Trophoblast cell (in vitro differentiated cells and primary cell): ENCODE measurements at regions not wholly inside any gene's neighbourhood (a gene's known extent, or its start where the extent isn't known, plus 50 kb on each side); places are given as distances from the start of the nearest gene placed in this dataset.
A peak's percentile ranks its signal among the peaks of the same experiment; 100 is the strongest.
"Not testable (repeated sequence)": the region's sequence is repeated elsewhere in the genome, so short reads cannot be mapped to it uniquely, and the experiment has no call there.

ENCODE experiments used
- DNase-seq, 2 donors: peaks; one replicate each; pipeline ENCODE4 v3.0.0-alpha.2; 2016
- H2AFZ ChIP-seq: 2 replicates; pipeline ENCODE4 v1.6.1; 2013; ENCODE audit warnings: low read length, moderate library complexity, mild to moderate bottlenecking; ENCODE audit not compliant: insufficient read depth, poor library complexity
- H2AK5ac ChIP-seq: 2 replicates; pipeline ENCODE4 v1.6.1; 2013; ENCODE audit warnings: mild to moderate bottlenecking, low read length
- H2BK120ac ChIP-seq: 2 replicates; pipeline ENCODE4 v1.6.1; 2013; ENCODE audit warnings: low read length, mild to moderate bottlenecking, moderate library complexity; ENCODE audit not compliant: insufficient read depth, poor library complexity
- H2BK12ac ChIP-seq: 2 replicates; pipeline ENCODE4 v1.6.1; 2013; ENCODE audit warnings: mild to moderate bottlenecking, low read length, moderate library complexity
- H2BK5ac ChIP-seq: 2 replicates; pipeline ENCODE4 v1.6.1; 2013; ENCODE audit warnings: low read length, low read depth, moderate library complexity, mild to moderate bottlenecking; ENCODE audit not compliant: poor library complexity
- H3K14ac ChIP-seq: 2 replicates; pipeline ENCODE4 v1.6.1; 2013; ENCODE audit warnings: mild to moderate bottlenecking, low read length
- H3K18ac ChIP-seq: 2 replicates; pipeline ENCODE4 v1.6.1; 2013; ENCODE audit warnings: mild to moderate bottlenecking, low read length
- H3K23ac ChIP-seq: 2 replicates; pipeline ENCODE4 v1.6.1; 2013; ENCODE audit warnings: low read length
- H3K27ac ChIP-seq: 2 replicates; pipeline ENCODE4 v1.5.1; 2013; ENCODE audit warnings: low read depth, mild to moderate bottlenecking, inconsistent platforms, low read length, moderate library complexity
- H3K27me3 ChIP-seq: 2 replicates; pipeline ENCODE4 v1.6.1; 2013; ENCODE audit warnings: inconsistent platforms, mild to moderate bottlenecking, low read length, moderate library complexity; ENCODE audit not compliant: insufficient read depth
- H3K36me3 ChIP-seq, 2 experiments: 1 replicate in 1 of 2; 2 replicates in 1 of 2; pipeline ENCODE4 v1.6.1; 2013; ENCODE audit warnings: low read length in 2 of 2, mild to moderate bottlenecking in 2 of 2, moderate library complexity in 1 of 2; ENCODE audit not compliant: insufficient read depth in 2 of 2, control insufficient read depth in 1 of 2
- H3K4ac ChIP-seq: 2 replicates; pipeline ENCODE4 v1.6.1; 2013; ENCODE audit warnings: low read depth, mild to moderate bottlenecking, low read length, moderate library complexity
- H3K4me1 ChIP-seq, 2 experiments: 1 replicate in 1 of 2; 2 replicates in 1 of 2; pipeline ENCODE4 v1.6.1; 2013; ENCODE audit warnings: low read length in 2 of 2, mild to moderate bottlenecking in 2 of 2, moderate library complexity in 1 of 2; ENCODE audit not compliant: insufficient read depth in 2 of 2, control insufficient read depth in 1 of 2
- H3K4me2 ChIP-seq: 2 replicates; pipeline ENCODE4 v1.6.1; 2013; ENCODE audit warnings: inconsistent platforms, mild to moderate bottlenecking, low read length, moderate library complexity
- H3K4me3 ChIP-seq: 2 replicates; pipeline ENCODE4 v1.5.1; 2013; ENCODE audit warnings: mild to moderate bottlenecking, low read depth, low read length, inconsistent platforms
- H3K79me1 ChIP-seq: one replicate; pipeline ENCODE4 v1.6.1; 2013; ENCODE audit warnings: low read length
- H3K79me2 ChIP-seq: 2 replicates; pipeline ENCODE4 v1.6.1; 2013; ENCODE audit warnings: low read length, mild to moderate bottlenecking; ENCODE audit not compliant: control insufficient read depth, insufficient read depth, poor library complexity
- H3K9ac ChIP-seq: 2 replicates; pipeline ENCODE4 v1.6.1; 2013; ENCODE audit warnings: mild to moderate bottlenecking, low read length
- H3K9me3 ChIP-seq: 2 replicates; pipeline ENCODE4 v1.6.1; 2013; ENCODE audit warnings: low read depth, mild to moderate bottlenecking, control low read depth, inconsistent platforms, low read length; ENCODE audit not compliant: insufficient read depth
- H4K12ac ChIP-seq: 2 replicates; pipeline ENCODE4 v1.6.1; 2013; ENCODE audit warnings: low read depth, mild to moderate bottlenecking, low read length, moderate library complexity
- H4K8ac ChIP-seq: 2 replicates; pipeline ENCODE4 v1.6.1; 2013; ENCODE audit warnings: low read depth, mild to moderate bottlenecking, low read length, moderate library complexity
- H4K91ac ChIP-seq: one replicate; pipeline ENCODE4 v1.6.1; 2013; ENCODE audit warnings: low read depth, mild to moderate bottlenecking, low read length, moderate library complexity
- WGBS: extraction: QIAGEN DNeasy Blood & Tissue Kit; methylation state at CpG from one replicate; pipeline ENCODE4 v1.1.7; 2013; ENCODE audit warnings: missing lambda C conversion rate; ENCODE audit not compliant: insufficient read length, insufficient coverage; ENCODE audit errors: extremely low coverage; 5-methylcytosine and 5-hydroxymethylcytosine counted together

DNA sequence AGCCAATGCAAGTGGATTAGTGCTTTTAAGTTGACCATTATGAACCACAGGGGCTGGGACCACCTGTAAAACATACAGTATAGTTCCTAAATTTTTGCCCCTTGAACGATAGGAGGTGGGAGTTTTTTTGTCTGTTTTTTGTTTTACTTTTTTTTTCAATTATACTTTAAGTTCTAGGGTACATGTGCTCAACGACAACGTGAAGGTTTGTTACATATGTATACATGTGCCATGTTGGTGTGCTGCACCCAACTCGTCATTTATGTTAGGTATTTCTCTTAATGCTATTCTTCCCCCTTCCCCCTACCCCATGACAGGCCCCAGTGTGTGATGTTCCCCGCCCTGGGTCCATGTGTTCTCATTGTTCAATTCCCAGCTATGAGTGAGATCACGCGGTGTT is 1797.9 kb upstream of the PIK3C3 start:
- Histone ChIP-seq H3K14ac (no peak overlapping the region), H2BK5ac (no peak overlapping the region), H3K4me3 (no peak overlapping the region), H3K79me1 (no peaks in the 10 kb centered on the region), H3K79me2 (no peaks in the 10 kb centered on the region), H2AFZ (no peak overlapping the region), H3K4me2 (no peak overlapping the region), H3K4ac (no peak overlapping the region), H4K91ac (no peak overlapping the region), H4K12ac (no peak overlapping the region), H3K9me3 (no peaks in the 10 kb centered on the region), H2BK120ac (no peak overlapping the region), H3K9ac (no peak overlapping the region), H3K18ac (no peak overlapping the region), H4K8ac (no peak overlapping the region), H3K36me3 (no peaks in the 10 kb centered on the region), H3K27ac (no peak overlapping the region), H2BK12ac (no peak overlapping the region), H3K23ac (no peak overlapping the region), H3K27me3 (no peaks in the 10 kb centered on the region), H3K4me1 (no peaks in the 10 kb centered on the region), H2AK5ac (no peak overlapping the region)
- no CpG with 5 or more reads among the region's 7 CpGs for WGBS
- no peak for DNase-seq

DNA sequence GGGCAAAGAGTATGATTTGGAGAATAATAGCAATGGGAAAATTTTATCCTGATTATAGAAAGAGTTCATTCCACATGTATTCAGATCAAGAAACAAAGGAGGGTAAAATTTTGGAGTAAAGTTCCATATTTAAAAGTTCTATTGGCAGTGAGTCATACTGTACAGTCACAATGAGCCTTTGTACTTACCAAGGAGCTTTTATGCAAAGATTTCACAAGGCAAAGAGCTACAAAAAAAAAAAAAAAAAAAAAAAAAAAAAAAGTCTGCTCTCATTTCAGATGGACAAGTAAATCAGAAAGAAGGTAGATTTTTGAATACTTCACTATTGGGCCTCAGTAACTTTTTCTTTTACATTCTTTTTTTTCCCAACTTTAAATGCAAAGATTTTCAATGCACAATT is 1802.2 kb upstream of the PIK3C3 start:
- Histone ChIP-seq H2BK12ac (no peak overlapping the region), H3K9ac (no peak overlapping the region), H3K4me1 (no peaks in the 10 kb centered on the region), H3K18ac (no peak overlapping the region), H3K27ac (no peak overlapping the region), H4K91ac (no peak overlapping the region), H3K23ac (no peak overlapping the region), H4K12ac (no peak overlapping the region), H2BK120ac (no peak overlapping the region), H3K27me3 (no peaks in the 10 kb centered on the region), H3K79me2 (no peaks in the 10 kb centered on the region), H3K79me1 (no peaks in the 10 kb centered on the region), H3K4ac (no peak overlapping the region), H2BK5ac (no peak overlapping the region), H4K8ac (no peak overlapping the region), H3K9me3 (no peaks in the 10 kb centered on the region), H2AFZ (no peak overlapping the region), H3K4me3 (no peak overlapping the region), H2AK5ac (no peak overlapping the region), H3K36me3 (no peaks in the 10 kb centered on the region), H3K4me2 (no peak overlapping the region), H3K14ac (no peak overlapping the region)
- no peak for DNase-seq

GRCh38 chr18:40148960-40149359 is 1806.1 kb upstream of the PIK3C3 start:
- WGBS = no CpG with 5 or more reads among the region's 4 CpGs
- no peak overlapping the region for H2BK12ac ChIP-seq
- H2BK120ac ChIP-seq = no peak overlapping the region
- no peaks in the 10 kb centered on the region for H3K27me3 ChIP-seq
- H4K8ac ChIP-seq = no peak overlapping the region
- no peak overlapping the region for H3K23ac ChIP-seq
- H3K4ac ChIP-seq = no peak overlapping the region
- no peaks in the 10 kb centered on the region for H3K79me1 ChIP-seq
- no peaks in the 10 kb centered on the region for H3K9me3 ChIP-seq
- no peak overlapping the region for H3K27ac ChIP-seq
- H3K4me3 ChIP-seq = no peak overlapping the region
- no peak overlapping the region for H3K9ac ChIP-seq
- no peak overlapping the region for H3K18ac ChIP-seq
- no peaks in the 10 kb centered on the region for H3K79me2 ChIP-seq
- H3K36me3 ChIP-seq = no peaks in the 10 kb centered on the region
- no peak overlapping the region for H2AFZ ChIP-seq
- no peak overlapping the region for H3K4me2 ChIP-seq
- H4K12ac ChIP-seq = no peak overlapping the region
- no peak overlapping the region for H3K14ac ChIP-seq
- DNase-seq = no peak
- H3K4me1 ChIP-seq = no peaks in the 10 kb centered on the region
- no peak overlapping the region for H4K91ac ChIP-seq
- no peak overlapping the region for H2AK5ac ChIP-seq
- no peak overlapping the region for H2BK5ac ChIP-seq

DNA sequence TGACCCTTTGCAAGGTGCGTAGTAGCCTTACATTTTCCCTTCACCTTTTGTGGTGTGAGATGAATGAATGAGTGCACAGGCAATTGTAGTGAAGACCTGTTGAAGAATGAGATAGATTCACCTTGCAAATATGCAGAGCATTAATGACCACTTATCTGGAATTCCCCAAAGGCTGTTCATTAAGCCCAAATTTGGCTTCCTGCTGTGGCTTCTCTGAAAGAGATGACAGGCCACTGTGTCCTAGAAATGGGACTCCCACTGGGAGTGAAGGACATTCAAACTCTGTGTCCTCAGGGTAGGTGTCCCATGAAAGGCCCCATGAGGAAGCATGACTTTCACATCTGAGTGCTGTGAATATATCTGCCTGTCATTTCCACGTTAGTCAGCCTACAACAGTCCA is 1821.8 kb upstream of the PIK3C3 start:
- Histone ChIP-seq H3K9me3 (no peaks in the 10 kb centered on the region), H3K9ac (no peak overlapping the region), H2BK120ac (no peak overlapping the region), H3K36me3 (no peaks in the 10 kb centered on the region), H4K12ac (no peak overlapping the region), H2BK12ac (no peak overlapping the region), H2AFZ (no peak overlapping the region), H3K4ac (no peak overlapping the region), H3K4me3 (no peak overlapping the region), H3K23ac (no peak overlapping the region), H3K14ac (no peak overlapping the region), H3K79me1 (no peaks in the 10 kb centered on the region), H4K8ac (no peak overlapping the region), H4K91ac (no peak overlapping the region), H3K18ac (no peak overlapping the region), H3K4me1 (no peaks in the 10 kb centered on the region), H2BK5ac (no peak overlapping the region), H3K79me2 (no peaks in the 10 kb centered on the region), H3K4me2 (no peak overlapping the region), H2AK5ac (no peak overlapping the region), H3K27me3 (no peaks in the 10 kb centered on the region), H3K27ac (no peak overlapping the region)
- DNase-seq = peak in 1 of 2 donors; percentile 9
- WGBS = no CpG with 5 or more reads among the region's 2 CpGs

- WGBS = no CpG with 5 or more reads among the region's 4 CpGs
- H3K4me1 ChIP-seq, H2AFZ ChIP-seq, H3K27me3 ChIP-seq, H3K4ac ChIP-seq, H2AK5ac ChIP-seq, H4K12ac ChIP-seq, H3K9ac ChIP-seq, H3K36me3 ChIP-seq, H3K4me3 ChIP-seq, H4K8ac ChIP-seq, H3K18ac ChIP-seq, DNase-seq, H3K79me1 ChIP-seq, H4K91ac ChIP-seq, H2BK5ac ChIP-seq, H3K9me3 ChIP-seq, H3K79me2 ChIP-seq, H3K23ac ChIP-seq, H2BK12ac ChIP-seq, H3K27ac ChIP-seq, H2BK120ac ChIP-seq, H3K4me2 ChIP-seq, H3K14ac ChIP-seq: not testable (repeated sequence)
These were observed 1822.6 kb upstream of the PIK3C3 start for GRCh38 chr18:40132438-40132837.
